Body of pancreas (tissue), 4 donors: ENCODE measurements at regions not wholly inside any gene's neighbourhood (a gene's known extent, or its start where the extent isn't known, plus 50 kb on each side); places are given as distances from the start of the nearest gene placed in this dataset.
"Not testable (repeated sequence)": the region's sequence is repeated elsewhere in the genome, so short reads cannot be mapped to it uniquely, and the experiment has no call there.

Experiments
- ATAC-seq: fragments of 150-250 bp; one replicate; pipeline ENCODE4 v1.9.1; 2016
- DNase-seq, 4 donors: peaks; one replicate each; pipeline ENCODE4 v3.0.0-alpha.2; 2019
- H3K27ac ChIP-seq, 4 donors: fragments of 200-600 bp; sonication (generic); 1 replicate in 3 of 4; 2 replicates in 1 of 4; pipeline versions ENCODE4 v1.5.1 to v1.6.1; 2016 to 2019; ENCODE audit warnings: mild to moderate bottlenecking in 1 of 4, mixed read lengths in 1 of 4, moderate library complexity in 1 of 4
- H3K27me3 ChIP-seq, 2 donors: fragments of 200-600 bp; sonication (generic); one replicate each; pipeline ENCODE4 v1.6.0; 2016; ENCODE audit warnings: mild to moderate bottlenecking in 1 of 2
- H3K36me3 ChIP-seq, 2 donors: fragments of 200-600 bp; sonication (generic); replicated peaks in 1 of 2; 2 replicates each; pipeline ENCODE4 v1.5.1; 2016; ENCODE audit warnings: low read depth in 2 of 2; ENCODE audit not compliant: insufficient read depth in 1 of 2
- H3K4me1 ChIP-seq: fragments of 200-600 bp; sonication (generic); one replicate; pipeline ENCODE4 v1.6.0; 2016
- H3K4me3 ChIP-seq, 2 donors: fragments of 200-600 bp; sonication (generic); 1 replicate in 1 of 2; 2 replicates in 1 of 2; pipeline ENCODE4 v1.5.1; 2016 to 2019
- H3K9me3 ChIP-seq, 3 donors: fragments of 200-600 bp; sonication (generic); 1 replicate in 2 of 3; 2 replicates in 1 of 3; pipeline ENCODE4 v1.5.1; 2016
- WGBS, 2 donors: methylation state at CpG; one replicate each; pipeline ENCODE4 v1.1.5; 2017; 5-methylcytosine and 5-hydroxymethylcytosine counted together
- intact Hi-C: fragments of 100-400 bp; cut with DNase I; formaldehyde crosslinking; loops from one replicate; pipeline ENCODE4 v1.15.1; 2023
- TF ChIP-seq, protein P1 (sequence below), 7 experiments: fragments of 450-650 bp in 4 of 7; fragments of 200-600 bp in 3 of 7; sonication (generic) in 3 of 7; IDR thresholded peaks; one replicate each; pipeline ENCODE4 v1.5.1; 2016 to 2019; ENCODE audit warnings: antibody characterized with exemption in 7 of 7

DNA sequence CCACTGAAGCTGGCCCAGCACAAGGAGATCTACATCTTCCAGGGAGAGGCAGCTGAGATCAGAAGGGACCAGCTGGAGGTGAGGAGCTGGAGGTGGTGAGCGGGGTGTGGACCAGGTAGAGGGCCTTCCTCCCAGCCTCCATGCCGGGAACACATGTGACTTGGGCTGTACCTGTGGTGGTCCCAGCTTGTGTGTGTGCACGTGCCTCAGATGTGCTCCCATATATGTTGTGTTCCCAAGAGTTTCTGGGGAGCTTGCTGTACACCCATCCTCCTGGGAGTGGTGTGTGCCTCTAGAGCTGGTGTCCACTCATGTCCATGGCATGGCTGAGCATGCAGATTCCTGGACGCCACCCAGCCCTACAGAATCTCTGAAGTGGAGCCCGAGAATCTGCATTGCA lies 183.7 kb upstream of the AKAP13 start:
- H3K4me1 ChIP-seq, ATAC-seq, H3K27me3 ChIP-seq, H3K4me3 ChIP-seq, DNase-seq, H3K36me3 ChIP-seq, H3K9me3 ChIP-seq, intact Hi-C loops, H3K27ac ChIP-seq: not testable (repeated sequence)
- WGBS, 2 donors = 60% methylated on average over 1 of the region's 5 CpGs; no CpG with 5 or more reads in 1 of the 2 donors

DNA sequence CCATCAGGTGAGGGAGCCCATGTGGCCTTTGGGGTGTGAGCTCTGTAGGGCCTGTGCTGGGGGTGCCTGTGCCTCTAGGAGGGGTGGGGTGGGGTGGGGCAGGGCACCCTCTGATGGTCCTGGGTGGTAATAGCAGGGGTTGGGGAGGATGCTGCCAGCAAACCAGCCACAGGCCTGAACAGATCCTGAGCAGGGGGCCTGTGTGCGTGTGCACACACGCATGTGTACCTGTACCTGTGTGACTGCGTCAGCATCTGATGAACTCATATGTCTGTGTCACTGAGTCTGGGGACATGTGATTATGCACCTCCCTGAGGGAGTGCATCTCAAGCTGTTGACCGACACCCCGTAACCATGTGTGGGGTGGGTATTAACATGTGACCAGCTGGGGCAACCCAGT lies 182.8 kb upstream of the AKAP13 start:
- WGBS, 2 donors = no CpG with 5 or more reads among the region's 5 CpGs
- H3K27me3 ChIP-seq, H3K4me3 ChIP-seq, H3K4me1 ChIP-seq, H3K9me3 ChIP-seq, H3K27ac ChIP-seq, intact Hi-C loops, ATAC-seq, DNase-seq, H3K36me3 ChIP-seq: not testable (repeated sequence)

DNA sequence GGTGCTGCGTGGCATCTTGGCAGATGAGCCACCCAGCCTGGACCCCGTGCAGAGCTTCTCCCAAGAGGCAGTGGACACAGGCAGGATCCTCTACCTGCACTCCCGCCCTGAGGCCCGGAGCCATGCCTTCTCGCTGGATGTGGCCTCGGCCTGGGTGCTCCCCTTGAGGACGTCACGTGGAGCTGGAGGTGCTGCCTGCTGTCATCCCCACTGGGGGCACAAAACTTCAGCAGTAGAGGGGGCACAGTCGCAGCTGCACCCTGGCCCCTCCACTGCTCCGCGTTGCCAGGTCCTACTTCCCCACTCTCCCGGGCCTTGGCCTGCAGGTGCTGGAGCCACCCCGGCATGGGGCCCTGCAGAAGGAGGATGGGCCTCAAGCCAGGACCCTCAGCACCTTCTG lies 182.0 kb upstream of the AKAP13 start:
- intact Hi-C loops, H3K4me3 ChIP-seq, DNase-seq, H3K36me3 ChIP-seq, H3K4me1 ChIP-seq, H3K27ac ChIP-seq, H3K9me3 ChIP-seq, H3K27me3 ChIP-seq, ATAC-seq: not testable (repeated sequence)
- WGBS, 2 donors = no CpG with 5 or more reads among the region's 13 CpGs

DNA sequence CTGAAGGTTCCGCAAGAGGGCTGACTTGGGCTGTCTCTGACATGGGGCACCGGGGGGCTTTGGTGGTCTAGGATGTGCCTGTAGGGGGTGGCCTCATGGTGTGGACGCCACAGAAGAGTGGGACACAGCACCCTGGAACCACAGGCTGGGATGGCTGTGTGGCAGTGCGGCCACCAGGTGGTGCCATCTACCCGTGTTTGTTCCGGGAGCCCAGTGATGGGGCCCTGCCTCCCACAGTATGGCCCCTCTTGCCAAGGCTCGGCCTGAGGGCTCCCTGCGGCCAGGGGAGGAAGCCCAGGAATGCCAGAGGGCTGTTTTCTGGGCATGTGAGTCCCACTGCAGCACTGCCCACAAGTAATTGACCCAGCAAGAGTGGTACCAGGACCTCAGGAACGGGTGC lies 180.2 kb upstream of the AKAP13 start:
- WGBS, 2 donors = no CpG with 5 or more reads among the region's 9 CpGs
- H3K27me3 ChIP-seq, H3K4me3 ChIP-seq, intact Hi-C loops, DNase-seq, H3K36me3 ChIP-seq, H3K4me1 ChIP-seq, H3K27ac ChIP-seq, H3K9me3 ChIP-seq: not testable (repeated sequence)
- ATAC-seq = peak; percentile 89
- TF ChIP-seq, protein P1, sequence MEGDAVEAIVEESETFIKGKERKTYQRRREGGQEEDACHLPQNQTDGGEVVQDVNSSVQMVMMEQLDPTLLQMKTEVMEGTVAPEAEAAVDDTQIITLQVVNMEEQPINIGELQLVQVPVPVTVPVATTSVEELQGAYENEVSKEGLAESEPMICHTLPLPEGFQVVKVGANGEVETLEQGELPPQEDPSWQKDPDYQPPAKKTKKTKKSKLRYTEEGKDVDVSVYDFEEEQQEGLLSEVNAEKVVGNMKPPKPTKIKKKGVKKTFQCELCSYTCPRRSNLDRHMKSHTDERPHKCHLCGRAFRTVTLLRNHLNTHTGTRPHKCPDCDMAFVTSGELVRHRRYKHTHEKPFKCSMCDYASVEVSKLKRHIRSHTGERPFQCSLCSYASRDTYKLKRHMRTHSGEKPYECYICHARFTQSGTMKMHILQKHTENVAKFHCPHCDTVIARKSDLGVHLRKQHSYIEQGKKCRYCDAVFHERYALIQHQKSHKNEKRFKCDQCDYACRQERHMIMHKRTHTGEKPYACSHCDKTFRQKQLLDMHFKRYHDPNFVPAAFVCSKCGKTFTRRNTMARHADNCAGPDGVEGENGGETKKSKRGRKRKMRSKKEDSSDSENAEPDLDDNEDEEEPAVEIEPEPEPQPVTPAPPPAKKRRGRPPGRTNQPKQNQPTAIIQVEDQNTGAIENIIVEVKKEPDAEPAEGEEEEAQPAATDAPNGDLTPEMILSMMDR (IDR thresholded peaks at IDR 0.05) = peak in 1 of 7 experiments; percentile 12

DNA sequence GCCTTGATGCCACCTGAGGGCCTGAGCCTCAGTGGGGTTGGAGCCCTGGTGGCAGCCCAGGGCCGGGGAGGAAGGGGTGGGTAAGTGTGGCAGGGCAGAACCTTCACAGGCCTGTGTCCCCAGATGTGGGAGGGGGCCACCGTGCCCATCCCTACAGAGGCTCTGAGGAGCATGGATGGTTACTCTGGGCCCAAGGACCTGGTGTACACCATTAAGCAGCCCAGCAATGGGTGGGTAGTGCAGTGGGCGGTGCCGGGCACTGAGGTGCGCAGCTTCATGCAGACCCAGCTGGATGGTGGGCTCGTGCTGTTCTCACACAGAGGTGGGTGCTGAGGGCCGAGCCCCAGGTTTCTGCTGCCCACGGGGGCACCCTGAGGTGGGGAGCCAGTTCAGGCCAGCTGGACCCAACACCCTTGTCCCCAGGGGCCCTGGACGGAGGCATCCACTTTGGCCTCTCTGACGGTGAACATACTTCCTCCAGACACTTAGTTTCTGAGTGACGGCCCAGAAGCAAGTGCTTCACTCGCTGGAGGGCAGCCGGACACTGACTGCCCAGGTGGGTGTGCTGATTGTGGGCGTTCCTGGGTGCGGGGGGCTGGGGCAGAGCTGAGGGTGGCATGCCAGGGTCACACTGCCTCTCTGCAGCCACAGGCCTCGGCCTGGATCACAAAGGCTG lies 179.1 kb upstream of the AKAP13 start:
- H3K27ac ChIP-seq, H3K36me3 ChIP-seq, H3K4me3 ChIP-seq, H3K4me1 ChIP-seq, DNase-seq, intact Hi-C loops, ATAC-seq, H3K9me3 ChIP-seq, H3K27me3 ChIP-seq: not testable (repeated sequence)
- 35% methylated on average over 5 of the region's 16 CpGs; no CpG with 5 or more reads in 1 of the 2 donors for WGBS, 2 donors

DNA sequence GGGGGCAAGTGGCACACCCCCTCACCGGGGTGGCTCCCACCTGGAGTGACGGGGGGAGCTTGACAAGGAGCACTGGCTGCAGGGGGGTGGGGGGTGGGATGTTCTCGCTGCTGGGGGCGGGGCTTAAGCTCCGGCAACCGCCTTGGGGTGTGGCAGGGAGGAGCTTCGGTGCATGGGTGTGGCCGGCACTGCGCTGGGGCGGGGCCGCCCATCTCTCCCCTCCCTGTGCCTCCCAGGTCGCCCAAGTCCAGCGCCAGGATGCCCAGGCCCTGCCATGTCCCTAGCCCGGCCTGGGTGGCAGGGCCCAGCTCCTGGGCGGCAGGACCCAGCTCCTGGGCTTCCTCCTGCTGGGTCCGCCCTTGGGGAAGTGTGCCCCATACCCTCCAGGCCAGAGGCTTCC lies 175.9 kb upstream of the AKAP13 start:
- H3K36me3 ChIP-seq, H3K9me3 ChIP-seq, H3K4me3 ChIP-seq, DNase-seq, ATAC-seq, H3K27ac ChIP-seq, H3K27me3 ChIP-seq, H3K4me1 ChIP-seq, intact Hi-C loops: not testable (repeated sequence)
- WGBS, 2 donors = no CpG with 5 or more reads among the region's 16 CpGs

DNA sequence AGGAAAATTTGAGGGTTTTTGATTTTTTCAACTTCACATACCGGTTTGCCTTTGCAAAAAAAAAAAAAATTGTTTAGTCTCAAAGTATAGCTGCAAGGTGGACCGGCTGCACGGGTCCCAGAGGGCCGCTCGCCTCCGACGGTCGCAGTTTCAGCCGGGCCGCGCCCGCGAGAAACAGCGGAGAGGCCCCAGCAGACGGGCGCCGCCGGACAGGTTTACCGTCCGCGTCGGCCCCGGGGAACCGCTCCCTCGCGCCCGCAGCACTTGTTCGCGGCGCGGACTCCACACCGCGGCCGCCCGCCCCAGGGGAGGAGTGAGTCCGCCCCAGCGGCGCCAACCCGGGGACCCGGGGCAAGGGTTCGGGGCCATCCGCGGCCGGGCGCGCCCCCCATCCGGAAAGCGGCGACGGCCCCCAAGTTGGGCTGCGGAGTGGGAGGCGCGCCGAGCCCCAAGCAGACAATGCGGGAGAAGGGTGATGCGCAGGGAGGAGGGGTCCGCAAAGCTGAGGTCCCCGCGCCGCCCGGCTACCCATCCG lies 146.5 kb upstream of the AKAP13 start:
- H3K36me3 ChIP-seq, intact Hi-C loops, ATAC-seq, H3K4me1 ChIP-seq, H3K27me3 ChIP-seq, H3K27ac ChIP-seq, H3K9me3 ChIP-seq: not testable (repeated sequence)
- DNase-seq = peak in 1 of 4 donors; percentile 8
- peak overlapping the region in 1 of 2 donors; percentile 17 for H3K4me3 ChIP-seq
- 0 to 2% methylated on average over 6 to 8 of the region's 62 CpGs for WGBS, 2 donors
